Endothelial cell (in vitro differentiated cells): ENCODE measurements at regions not wholly inside any gene's neighbourhood (a gene's known extent, or its start where the extent isn't known, plus 50 kb on each side); places are given as distances from the start of the nearest gene placed in this dataset.

Experiments used
- DNase-seq: peaks from one replicate; pipeline ENCODE4 v3.0.0; 2021; ENCODE audit warnings: low spot score
- H3K27ac Mint-ChIP-seq: one replicate; pipeline ENCODE4 v1.8.0; 2021; ENCODE audit warnings: mixed read lengths, inconsistent platforms; ENCODE audit not compliant: unreplicated experiment
- H3K27me3 Mint-ChIP-seq: one replicate; pipeline ENCODE4 v1.8.0; 2021; ENCODE audit warnings: mild to moderate bottlenecking, moderate library complexity, mixed read lengths, inconsistent platforms; ENCODE audit not compliant: unreplicated experiment
- H3K36me3 Mint-ChIP-seq: one replicate; pipeline ENCODE4 v1.8.0; 2021; ENCODE audit warnings: mild to moderate bottlenecking, low read depth, mixed read lengths, inconsistent platforms; ENCODE audit not compliant: unreplicated experiment
- H3K4me1 Mint-ChIP-seq: one replicate; pipeline ENCODE4 v1.8.0; 2021; ENCODE audit warnings: mild to moderate bottlenecking, mixed read lengths, inconsistent platforms; ENCODE audit not compliant: unreplicated experiment
- H3K4me3 Mint-ChIP-seq: one replicate; pipeline ENCODE4 v1.8.0; 2021; ENCODE audit warnings: mild to moderate bottlenecking, mixed read lengths, inconsistent platforms; ENCODE audit not compliant: unreplicated experiment
- H3K9me3 Mint-ChIP-seq: one replicate; pipeline ENCODE4 v1.8.0; 2021; ENCODE audit warnings: mixed read lengths, inconsistent platforms; ENCODE audit not compliant: unreplicated experiment
- CTCF ChIP-seq: fragments of 200-600 bp; sonication (generic); IDR thresholded peaks from one replicate; pipeline ENCODE4 v1.5.0; 2021; ENCODE audit warnings: antibody characterized with exemption; ENCODE audit not compliant: unreplicated experiment

- no peak for DNase-seq
- no peaks in the 10 kb centered on the region for H3K9me3 Mint-ChIP-seq
- no peaks in the 10 kb centered on the region for H3K36me3 Mint-ChIP-seq
- no peak for TF ChIP-seq CTCF
- H3K27ac Mint-ChIP-seq, result no peak overlapping the region
- H3K4me3 Mint-ChIP-seq, result no peak overlapping the region
- no peaks in the 10 kb centered on the region for H3K27me3 Mint-ChIP-seq
- H3K4me1 Mint-ChIP-seq, result no peaks in the 10 kb centered on the region
Observed at GRCh38 chr2:129112181-129112580, 793.5 kb upstream of the HS6ST1 start.

GRCh38 chr2:129113776-129114175, 795.1 kb upstream of the HS6ST1 start:
- TF ChIP-seq CTCF, result no peak
- Mint-ChIP-seq H3K27ac (no peak overlapping the region), H3K9me3 (no peaks in the 10 kb centered on the region), H3K36me3 (no peaks in the 10 kb centered on the region), H3K4me3 (no peak overlapping the region), H3K27me3 (no peaks in the 10 kb centered on the region), H3K4me1 (no peaks in the 10 kb centered on the region)
- no peak for DNase-seq

GRCh38 chr2:129117434-129117833, 798.8 kb upstream of the HS6ST1 start:
- no peak overlapping the region for H3K27ac Mint-ChIP-seq
- TF ChIP-seq CTCF, result no peak
- H3K9me3 Mint-ChIP-seq, result no peaks in the 10 kb centered on the region
- no peaks in the 10 kb centered on the region for H3K4me1 Mint-ChIP-seq
- H3K4me3 Mint-ChIP-seq, result no peak overlapping the region
- H3K36me3 Mint-ChIP-seq, result no peaks in the 10 kb centered on the region
- no peak for DNase-seq
- H3K27me3 Mint-ChIP-seq, result no peaks in the 10 kb centered on the region

- Mint-ChIP-seq H3K4me1 (no peaks in the 10 kb centered on the region), H3K27me3 (no peaks in the 10 kb centered on the region), H3K9me3 (no peaks in the 10 kb centered on the region), H3K4me3 (no peak overlapping the region), H3K36me3 (no peaks in the 10 kb centered on the region), H3K27ac (no peak overlapping the region)
- DNase-seq, result no peak
- TF ChIP-seq CTCF, result no peak
Observed at GRCh38 chr2:129118296-129118695, 799.6 kb upstream of the HS6ST1 start.

- DNase-seq, result no peak
- H3K9me3 Mint-ChIP-seq, result no peaks in the 10 kb centered on the region
- TF ChIP-seq CTCF, result no peak
- H3K4me3 Mint-ChIP-seq, result no peak overlapping the region
- peaks cover 8% of the 10 kb centered on the region for H3K4me1 Mint-ChIP-seq
- no peaks in the 10 kb centered on the region for H3K36me3 Mint-ChIP-seq
- H3K27me3 Mint-ChIP-seq, result no peaks in the 10 kb centered on the region
- H3K27ac Mint-ChIP-seq, result no peak overlapping the region
Observed at GRCh38 chr2:129129087-129129486, 810.4 kb upstream of the HS6ST1 start.
